GM23338 (cell line): ENCODE measurements at regions not wholly inside any gene's neighbourhood (a gene's known extent, or its start where the extent isn't known, plus 50 kb on each side); places are given as distances from the start of the nearest gene placed in this dataset.

Source experiments
- ATAC-seq: fragments of 200-7000 bp; cut with Tn5 transposase; 3 replicates; pipeline ENCODE4 v1.9.1; 2020
- DNase-seq: peaks from one replicate; pipeline ENCODE4 v3.0.0-alpha.2; 2015; ENCODE audit warnings: low spot score
- H2AFZ ChIP-seq: fragments of 200-600 bp; sonication (generic); 2 replicates; pipeline ENCODE4 v1.8.0; 2016; ENCODE audit warnings: antibody characterized with exemption, mild to moderate bottlenecking, moderate library complexity
- H3F3A ChIP-seq: fragments of 200-600 bp; sonication (generic); replicated peaks from 2 replicates; pipeline ENCODE4 v1.8.0; 2017; ENCODE audit warnings: antibody characterized with exemption, mixed run types, low read depth
- H3K27ac ChIP-seq: fragments of 200-600 bp; sonication (generic); 2 replicates; pipeline ENCODE4 v1.6.1; 2016; ENCODE audit warnings: low read depth
- H3K27me3 ChIP-seq: fragments of 200-600 bp; sonication (generic); 2 replicates; pipeline ENCODE4 v1.8.0; 2016; ENCODE audit warnings: mild to moderate bottlenecking, mixed run types, moderate library complexity; ENCODE audit not compliant: insufficient read depth
- H3K36me3 ChIP-seq: fragments of 200-600 bp; sonication (generic); 2 replicates; pipeline ENCODE4 v1.8.0; 2016; ENCODE audit warnings: mild to moderate bottlenecking; ENCODE audit not compliant: insufficient read depth
- H3K4me1 ChIP-seq: fragments of 200-600 bp; sonication (generic); 2 replicates; pipeline ENCODE4 v1.8.0; 2016; ENCODE audit warnings: mild to moderate bottlenecking, moderate library complexity; ENCODE audit not compliant: insufficient read depth
- H3K4me2 ChIP-seq: fragments of 200-600 bp; sonication (generic); 2 replicates; pipeline ENCODE4 v1.7.1; 2017; ENCODE audit warnings: mixed run types
- H3K4me3 ChIP-seq: fragments of 200-600 bp; sonication (generic); 2 replicates; pipeline ENCODE4 v1.6.1; 2016; ENCODE audit warnings: mixed run types
- H3K79me2 ChIP-seq: fragments of 200-600 bp; sonication (generic); replicated peaks from 2 replicates; pipeline ENCODE4 v1.8.0; 2017; ENCODE audit warnings: mild to moderate bottlenecking; ENCODE audit not compliant: insufficient read depth
- H3K9me2 ChIP-seq: fragments of 200-600 bp; sonication (generic); 2 replicates; pipeline ENCODE4 v1.8.0; 2017; ENCODE audit not compliant: insufficient read depth
- H4K20me1 ChIP-seq: fragments of 200-600 bp; sonication (generic); replicated peaks from 2 replicates; pipeline ENCODE4 v1.8.0; 2017; ENCODE audit warnings: mild to moderate bottlenecking; ENCODE audit not compliant: insufficient read depth
- H3K27ac Mint-ChIP-seq: 2 replicates; pipeline ENCODE4 v1.8.0; 2020; ENCODE audit warnings: inconsistent platforms, mild to moderate bottlenecking, moderate library complexity, mixed read lengths
- H3K27me3 Mint-ChIP-seq: 3 replicates; pipeline ENCODE4 v1.8.0; 2022; ENCODE audit warnings: low read depth, mild to moderate bottlenecking, moderate library complexity, mixed read lengths, inconsistent platforms; ENCODE audit not compliant: insufficient read depth, poor library complexity
- H3K36me3 Mint-ChIP-seq: 3 replicates; pipeline ENCODE4 v1.8.0; 2021; ENCODE audit warnings: low read depth, mild to moderate bottlenecking, inconsistent platforms, moderate library complexity, mixed read lengths
- H3K4me1 Mint-ChIP-seq: 3 replicates; pipeline ENCODE4 v1.8.0; 2020; ENCODE audit warnings: mild to moderate bottlenecking, inconsistent platforms, mixed read lengths
- H3K4me3 Mint-ChIP-seq: 3 replicates; pipeline ENCODE4 v1.8.0; 2021; ENCODE audit warnings: moderate library complexity, mild to moderate bottlenecking, inconsistent platforms, mixed read lengths
- H3K9me3 Mint-ChIP-seq: 3 replicates; pipeline ENCODE4 v1.8.0; 2020; ENCODE audit warnings: moderate library complexity, mild to moderate bottlenecking, inconsistent platforms, mixed read lengths
- CREB1 ChIP-seq: fragments of 250-450 bp; sonication (Bioruptor Pico); IDR thresholded peaks from 2 replicates; pipeline ENCODE4 v1.5.0; 2020; ENCODE audit warnings: low read depth, mild to moderate bottlenecking, moderate library complexity
- EZH2 ChIP-seq: fragments of 200-600 bp; sonication (generic); IDR thresholded peaks from one replicate; pipeline ENCODE4 v1.8.0; 2017; ENCODE audit warnings: antibody characterized with exemption, mild to moderate bottlenecking, low read depth; ENCODE audit not compliant: unreplicated experiment
- EZH2phosphoT487 ChIP-seq: fragments of 200-600 bp; sonication (generic); IDR thresholded peaks from one replicate; pipeline ENCODE4 v1.8.1; 2018; ENCODE audit warnings: antibody characterized with exemption; ENCODE audit not compliant: unreplicated experiment
- JUNB ChIP-seq: IDR thresholded peaks from one replicate; pipeline ENCODE4 v1.6.1; 2016; ENCODE audit warnings: antibody characterized with exemption; ENCODE audit not compliant: unreplicated experiment
- NANOG ChIP-seq: IDR thresholded peaks from 2 replicates; pipeline ENCODE4 v1.6.1; 2016; ENCODE audit warnings: antibody characterized with exemption, borderline replicate concordance
- POLR2AphosphoS5 ChIP-seq: IDR thresholded peaks from 2 replicates; pipeline ENCODE4 v1.6.1; 2016; ENCODE audit warnings: antibody characterized with exemption, low read depth
- STAT1 ChIP-seq: IDR thresholded peaks from one replicate; pipeline ENCODE4 v1.6.1; 2016; ENCODE audit warnings: antibody characterized with exemption; ENCODE audit not compliant: unreplicated experiment
- ZNF114 ChIP-seq: fragments of 250-450 bp; sonication (Bioruptor Pico); IDR thresholded peaks from 2 replicates; pipeline ENCODE4 v1.5.0; 2020; ENCODE audit warnings: mild to moderate bottlenecking, moderate library complexity
- ZNF331 ChIP-seq: fragments of 250-450 bp; sonication (Bioruptor Pico); IDR thresholded peaks from 2 replicates; pipeline ENCODE4 v1.5.0; 2020; ENCODE audit warnings: low read depth, mild to moderate bottlenecking, moderate library complexity
- TF ChIP-seq, protein P1 (sequence below), 2 experiments: fragments of 200-600 bp in 1 of 2; sonication (generic) in 1 of 2; conservative IDR thresholded peaks; 2 replicates each; pipeline versions ENCODE4 v1.5.1 to v1.6.1; 2016 to 2017; ENCODE audit warnings: antibody characterized with exemption in 2 of 2, low read depth in 2 of 2, mild to moderate bottlenecking in 2 of 2, moderate library complexity in 1 of 2
- TF ChIP-seq, protein P2 (sequence below): IDR thresholded peaks from one replicate; pipeline ENCODE4 v1.6.1; 2018; ENCODE audit warnings: antibody characterized with exemption; ENCODE audit not compliant: unreplicated experiment
- TF ChIP-seq, protein P3 (sequence below): fragments of 250-450 bp; sonication (Bioruptor Pico); IDR thresholded peaks from 2 replicates; pipeline ENCODE4 v1.5.0; 2020; ENCODE audit warnings: mild to moderate bottlenecking, moderate library complexity

DNA sequence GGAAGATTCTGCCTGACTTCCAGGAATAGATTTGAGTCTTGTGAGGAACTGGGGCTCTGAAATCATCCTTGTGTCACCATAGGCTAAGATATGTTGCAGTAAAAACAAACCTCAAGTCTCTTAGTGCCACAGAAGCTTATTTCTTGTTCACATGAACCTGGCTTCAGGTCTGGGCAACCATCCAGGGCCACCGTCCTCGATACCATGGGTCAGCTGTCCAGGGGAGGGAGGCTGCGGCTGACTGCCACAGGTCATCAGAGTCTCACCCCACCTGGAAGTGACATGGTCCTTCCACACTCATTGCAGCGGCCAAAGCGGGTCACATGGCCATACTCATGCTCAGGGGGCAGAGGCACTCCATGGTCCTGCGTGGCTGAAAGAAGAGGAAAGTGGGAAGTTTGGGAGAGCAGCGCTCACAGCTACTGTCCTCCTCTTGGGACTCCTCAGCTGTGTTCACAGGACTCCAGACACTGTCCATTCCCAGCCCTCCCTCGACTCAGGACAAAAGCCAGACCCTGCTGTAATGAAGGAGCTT, 284.5 kb downstream of the CBLN1 start:
- DNase-seq (no peak), ATAC-seq (no peak)
- Histone ChIP-seq H2AFZ (no peak overlapping the region), H3K36me3 (no peaks in the 10 kb centered on the region), H3F3A (no peaks in the 10 kb centered on the region), H3K9me2 (no peaks in the 10 kb centered on the region), H3K27ac (no peak overlapping the region), H3K79me2 (no peaks in the 10 kb centered on the region), H3K27me3 (no peaks in the 10 kb centered on the region), H4K20me1 (no peaks in the 10 kb centered on the region), H3K4me1 (peaks cover 6% of the 10 kb centered on the region; the same call in 1 of the 2 replicates), H3K4me3 (no peak overlapping the region), H3K4me2 (no peak overlapping the region)
- no peaks in the 10 kb centered on the region for H3K36me3 Mint-ChIP-seq
- no peak overlapping the region for H3K4me3 Mint-ChIP-seq
- H3K4me1 Mint-ChIP-seq, result peaks cover 18% of the 10 kb centered on the region
- H3K27me3 Mint-ChIP-seq, result peaks cover 2% of the 10 kb centered on the region
- no peaks in the 10 kb centered on the region for H3K9me3 Mint-ChIP-seq
- no peak overlapping the region for H3K27ac Mint-ChIP-seq
- TF ChIP-seq POLR2AphosphoS5, result no peak
- TF ChIP-seq JUNB, result no peak
- TF ChIP-seq CREB1 (CRISPR knock-in tag), result no peak
- TF ChIP-seq, protein P1, sequence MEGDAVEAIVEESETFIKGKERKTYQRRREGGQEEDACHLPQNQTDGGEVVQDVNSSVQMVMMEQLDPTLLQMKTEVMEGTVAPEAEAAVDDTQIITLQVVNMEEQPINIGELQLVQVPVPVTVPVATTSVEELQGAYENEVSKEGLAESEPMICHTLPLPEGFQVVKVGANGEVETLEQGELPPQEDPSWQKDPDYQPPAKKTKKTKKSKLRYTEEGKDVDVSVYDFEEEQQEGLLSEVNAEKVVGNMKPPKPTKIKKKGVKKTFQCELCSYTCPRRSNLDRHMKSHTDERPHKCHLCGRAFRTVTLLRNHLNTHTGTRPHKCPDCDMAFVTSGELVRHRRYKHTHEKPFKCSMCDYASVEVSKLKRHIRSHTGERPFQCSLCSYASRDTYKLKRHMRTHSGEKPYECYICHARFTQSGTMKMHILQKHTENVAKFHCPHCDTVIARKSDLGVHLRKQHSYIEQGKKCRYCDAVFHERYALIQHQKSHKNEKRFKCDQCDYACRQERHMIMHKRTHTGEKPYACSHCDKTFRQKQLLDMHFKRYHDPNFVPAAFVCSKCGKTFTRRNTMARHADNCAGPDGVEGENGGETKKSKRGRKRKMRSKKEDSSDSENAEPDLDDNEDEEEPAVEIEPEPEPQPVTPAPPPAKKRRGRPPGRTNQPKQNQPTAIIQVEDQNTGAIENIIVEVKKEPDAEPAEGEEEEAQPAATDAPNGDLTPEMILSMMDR (conservative IDR thresholded peaks at IDR 0.05; ENCODE audit: low read depth in 2 of 2), result no peak
- TF ChIP-seq NANOG, result no peak
- no peak for TF ChIP-seq ZNF331 (CRISPR knock-in tag)
- no peak for TF ChIP-seq EZH2phosphoT487
- TF ChIP-seq EZH2, result no peak
- TF ChIP-seq, protein P2, sequence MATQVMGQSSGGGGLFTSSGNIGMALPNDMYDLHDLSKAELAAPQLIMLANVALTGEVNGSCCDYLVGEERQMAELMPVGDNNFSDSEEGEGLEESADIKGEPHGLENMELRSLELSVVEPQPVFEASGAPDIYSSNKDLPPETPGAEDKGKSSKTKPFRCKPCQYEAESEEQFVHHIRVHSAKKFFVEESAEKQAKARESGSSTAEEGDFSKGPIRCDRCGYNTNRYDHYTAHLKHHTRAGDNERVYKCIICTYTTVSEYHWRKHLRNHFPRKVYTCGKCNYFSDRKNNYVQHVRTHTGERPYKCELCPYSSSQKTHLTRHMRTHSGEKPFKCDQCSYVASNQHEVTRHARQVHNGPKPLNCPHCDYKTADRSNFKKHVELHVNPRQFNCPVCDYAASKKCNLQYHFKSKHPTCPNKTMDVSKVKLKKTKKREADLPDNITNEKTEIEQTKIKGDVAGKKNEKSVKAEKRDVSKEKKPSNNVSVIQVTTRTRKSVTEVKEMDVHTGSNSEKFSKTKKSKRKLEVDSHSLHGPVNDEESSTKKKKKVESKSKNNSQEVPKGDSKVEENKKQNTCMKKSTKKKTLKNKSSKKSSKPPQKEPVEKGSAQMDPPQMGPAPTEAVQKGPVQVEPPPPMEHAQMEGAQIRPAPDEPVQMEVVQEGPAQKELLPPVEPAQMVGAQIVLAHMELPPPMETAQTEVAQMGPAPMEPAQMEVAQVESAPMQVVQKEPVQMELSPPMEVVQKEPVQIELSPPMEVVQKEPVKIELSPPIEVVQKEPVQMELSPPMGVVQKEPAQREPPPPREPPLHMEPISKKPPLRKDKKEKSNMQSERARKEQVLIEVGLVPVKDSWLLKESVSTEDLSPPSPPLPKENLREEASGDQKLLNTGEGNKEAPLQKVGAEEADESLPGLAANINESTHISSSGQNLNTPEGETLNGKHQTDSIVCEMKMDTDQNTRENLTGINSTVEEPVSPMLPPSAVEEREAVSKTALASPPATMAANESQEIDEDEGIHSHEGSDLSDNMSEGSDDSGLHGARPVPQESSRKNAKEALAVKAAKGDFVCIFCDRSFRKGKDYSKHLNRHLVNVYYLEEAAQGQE, result no peak
- no peak for TF ChIP-seq STAT1
- no peak for TF ChIP-seq ZNF114 (CRISPR knock-in tag)
- TF ChIP-seq, protein P3, sequence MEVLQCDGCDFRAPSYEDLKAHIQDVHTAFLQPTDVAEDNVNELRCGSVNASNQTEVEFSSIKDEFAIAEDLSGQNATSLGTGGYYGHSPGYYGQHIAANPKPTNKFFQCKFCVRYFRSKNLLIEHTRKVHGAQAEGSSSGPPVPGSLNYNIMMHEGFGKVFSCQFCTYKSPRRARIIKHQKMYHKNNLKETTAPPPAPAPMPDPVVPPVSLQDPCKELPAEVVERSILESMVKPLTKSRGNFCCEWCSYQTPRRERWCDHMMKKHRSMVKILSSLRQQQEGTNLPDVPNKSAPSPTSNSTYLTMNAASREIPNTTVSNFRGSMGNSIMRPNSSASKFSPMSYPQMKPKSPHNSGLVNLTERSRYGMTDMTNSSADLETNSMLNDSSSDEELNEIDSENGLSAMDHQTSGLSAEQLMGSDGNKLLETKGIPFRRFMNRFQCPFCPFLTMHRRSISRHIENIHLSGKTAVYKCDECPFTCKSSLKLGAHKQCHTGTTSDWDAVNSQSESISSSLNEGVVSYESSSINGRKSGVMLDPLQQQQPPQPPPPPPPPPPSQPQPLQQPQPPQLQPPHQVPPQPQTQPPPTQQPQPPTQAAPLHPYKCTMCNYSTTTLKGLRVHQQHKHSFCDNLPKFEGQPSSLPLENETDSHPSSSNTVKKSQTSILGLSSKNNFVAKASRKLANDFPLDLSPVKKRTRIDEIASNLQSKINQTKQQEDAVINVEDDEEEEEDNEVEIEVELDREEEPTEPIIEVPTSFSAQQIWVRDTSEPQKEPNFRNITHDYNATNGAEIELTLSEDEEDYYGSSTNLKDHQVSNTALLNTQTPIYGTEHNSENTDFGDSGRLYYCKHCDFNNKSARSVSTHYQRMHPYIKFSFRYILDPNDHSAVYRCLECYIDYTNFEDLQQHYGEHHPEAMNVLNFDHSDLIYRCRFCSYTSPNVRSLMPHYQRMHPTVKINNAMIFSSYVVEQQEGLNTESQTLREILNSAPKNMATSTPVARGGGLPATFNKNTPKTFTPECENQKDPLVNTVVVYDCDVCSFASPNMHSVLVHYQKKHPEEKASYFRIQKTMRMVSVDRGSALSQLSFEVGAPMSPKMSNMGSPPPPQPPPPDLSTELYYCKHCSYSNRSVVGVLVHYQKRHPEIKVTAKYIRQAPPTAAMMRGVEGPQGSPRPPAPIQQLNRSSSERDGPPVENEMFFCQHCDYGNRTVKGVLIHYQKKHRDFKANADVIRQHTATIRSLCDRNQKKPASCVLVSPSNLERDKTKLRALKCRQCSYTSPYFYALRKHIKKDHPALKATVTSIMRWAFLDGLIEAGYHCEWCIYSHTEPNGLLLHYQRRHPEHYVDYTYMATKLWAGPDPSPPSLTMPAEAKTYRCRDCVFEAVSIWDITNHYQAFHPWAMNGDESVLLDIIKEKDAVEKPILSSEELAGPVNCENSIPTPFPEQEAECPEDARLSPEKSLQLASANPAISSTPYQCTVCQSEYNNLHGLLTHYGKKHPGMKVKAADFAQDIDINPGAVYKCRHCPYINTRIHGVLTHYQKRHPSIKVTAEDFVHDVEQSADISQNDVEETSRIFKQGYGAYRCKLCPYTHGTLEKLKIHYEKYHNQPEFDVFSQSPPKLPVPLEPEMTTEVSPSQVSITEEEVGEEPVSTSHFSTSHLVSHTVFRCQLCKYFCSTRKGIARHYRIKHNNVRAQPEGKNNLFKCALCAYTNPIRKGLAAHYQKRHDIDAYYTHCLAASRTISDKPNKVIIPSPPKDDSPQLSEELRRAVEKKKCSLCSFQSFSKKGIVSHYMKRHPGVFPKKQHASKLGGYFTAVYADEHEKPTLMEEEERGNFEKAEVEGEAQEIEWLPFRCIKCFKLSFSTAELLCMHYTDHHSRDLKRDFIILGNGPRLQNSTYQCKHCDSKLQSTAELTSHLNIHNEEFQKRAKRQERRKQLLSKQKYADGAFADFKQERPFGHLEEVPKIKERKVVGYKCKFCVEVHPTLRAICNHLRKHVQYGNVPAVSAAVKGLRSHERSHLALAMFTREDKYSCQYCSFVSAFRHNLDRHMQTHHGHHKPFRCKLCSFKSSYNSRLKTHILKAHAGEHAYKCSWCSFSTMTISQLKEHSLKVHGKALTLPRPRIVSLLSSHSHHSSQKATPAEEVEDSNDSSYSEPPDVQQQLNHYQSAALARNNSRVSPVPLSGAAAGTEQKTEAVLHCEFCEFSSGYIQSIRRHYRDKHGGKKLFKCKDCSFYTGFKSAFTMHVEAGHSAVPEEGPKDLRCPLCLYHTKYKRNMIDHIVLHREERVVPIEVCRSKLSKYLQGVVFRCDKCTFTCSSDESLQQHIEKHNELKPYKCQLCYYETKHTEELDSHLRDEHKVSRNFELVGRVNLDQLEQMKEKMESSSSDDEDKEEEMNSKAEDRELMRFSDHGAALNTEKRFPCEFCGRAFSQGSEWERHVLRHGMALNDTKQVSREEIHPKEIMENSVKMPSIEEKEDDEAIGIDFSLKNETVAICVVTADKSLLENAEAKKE (CRISPR knock-in tag), result no peak
